ENCODE measurements at regions not wholly inside any gene's neighbourhood (a gene's known extent, or its start where the extent isn't known, plus 50 kb on each side); places are given as distances from the start of the nearest gene placed in this dataset.

GRCh38 chrX:67288156-67288555, 255.7 kb upstream of the AR start:
- DNase-seq (no peak), ATAC-seq (no peak)
- Histone ChIP-seq H3K4me1 (no peaks in the 10 kb centered on the region), H3K27me3 (ENCODE audit: low read depth) (no peaks in the 10 kb centered on the region), H3K27ac (no peak overlapping the region), H3K9me3 (no peaks in the 10 kb centered on the region), H3K4me3 (no peak overlapping the region), H3K36me3 (no peaks in the 10 kb centered on the region)
- TF ChIP-seq CTCF (IDR thresholded peaks at IDR 0.05) = no peak
- intact Hi-C loops (cut with DNase I) = no loop called here

GRCh38 chrX:67289055-67289499, 254.7 kb upstream of the AR start:
- H3K4me3 ChIP-seq = no peak overlapping the region
- no peak for ATAC-seq
- no peak for DNase-seq
- H3K36me3 ChIP-seq = no peaks in the 10 kb centered on the region
- intact Hi-C loops (cut with DNase I) = no loop called here
- no peaks in the 10 kb centered on the region for H3K4me1 ChIP-seq
- no peaks in the 10 kb centered on the region for H3K27me3 ChIP-seq (ENCODE audit: low read depth)
- TF ChIP-seq CTCF (IDR thresholded peaks at IDR 0.05) = no peak
- no peaks in the 10 kb centered on the region for H3K9me3 ChIP-seq
- H3K27ac ChIP-seq = no peak overlapping the region

- H3K4me1 ChIP-seq = no peaks in the 10 kb centered on the region
- H3K9me3 ChIP-seq = no peaks in the 10 kb centered on the region
- H3K4me3 ChIP-seq = no peak overlapping the region
- no peak for DNase-seq
- TF ChIP-seq CTCF (IDR thresholded peaks at IDR 0.05) = no peak
- no peak overlapping the region for H3K27ac ChIP-seq
- H3K27me3 ChIP-seq (ENCODE audit: low read depth) = no peaks in the 10 kb centered on the region
- no peak for ATAC-seq
- intact Hi-C loops (cut with DNase I) = no loop called here
- no peaks in the 10 kb centered on the region for H3K36me3 ChIP-seq
Measured at GRCh38 chrX:67290489-67291220, 253.2 kb upstream of the AR start.

GRCh38 chrX:67295924-67296323, 247.9 kb upstream of the AR start:
- DNase-seq (no peak), ATAC-seq (no peak)
- no peak for TF ChIP-seq CTCF (IDR thresholded peaks at IDR 0.05)
- intact Hi-C loops (cut with DNase I) = no loop called here
- Histone ChIP-seq H3K4me1 (no peaks in the 10 kb centered on the region), H3K27me3 (ENCODE audit: low read depth) (no peaks in the 10 kb centered on the region), H3K4me3 (no peak overlapping the region), H3K9me3 (no peaks in the 10 kb centered on the region), H3K27ac (no peak overlapping the region), H3K36me3 (no peaks in the 10 kb centered on the region)

- DNase-seq (no peak), ATAC-seq (no peak)
- H3K4me1 ChIP-seq = no peaks in the 10 kb centered on the region
- no peak for TF ChIP-seq CTCF (IDR thresholded peaks at IDR 0.05)
- no peaks in the 10 kb centered on the region for H3K27me3 ChIP-seq (ENCODE audit: low read depth)
- H3K27ac ChIP-seq = no peak overlapping the region
- intact Hi-C loops (cut with DNase I) = no loop called here
- H3K9me3 ChIP-seq = no peaks in the 10 kb centered on the region
- no peak overlapping the region for H3K4me3 ChIP-seq
- no peaks in the 10 kb centered on the region for H3K36me3 ChIP-seq
Measured at GRCh38 chrX:67296395-67296794, 247.4 kb upstream of the AR start.
